OCI-M1 (cell line): ENCODE measurements at regions not wholly inside any gene's neighbourhood (a gene's known extent, or its start where the extent isn't known, plus 50 kb on each side); places are given as distances from the start of the nearest gene placed in this dataset.

Experiments used
- DNase-seq: peaks from one replicate; lab custom pipeline; 2025; lab: John Stamatoyannopoulos, UW

GRCh38 chr5:91712718-91713117 lies 329.6 kb upstream of the ARRDC3 start:
- DNase-seq: peak; percentile 32

GRCh38 chr5:91707521-91707841 lies 324.4 kb upstream of the ARRDC3 start:
- DNase-seq: no peak

- no peak for DNase-seq
Measured at GRCh38 chr5:91706785-91707520, 323.8 kb upstream of the ARRDC3 start.

- no peak for DNase-seq
Measured at GRCh38 chr5:91703128-91703527, 320.0 kb upstream of the ARRDC3 start.

- no peak for DNase-seq
Measured at GRCh38 chr5:91699429-91699828, 316.3 kb upstream of the ARRDC3 start.

GRCh38 chr5:91691592-91691991 lies 308.5 kb upstream of the ARRDC3 start:
- no peak for DNase-seq

- no peak for DNase-seq
Measured at GRCh38 chr5:91690921-91691320, 307.8 kb upstream of the ARRDC3 start.

GRCh38 chr5:91687430-91687829 lies 304.3 kb upstream of the ARRDC3 start:
- no peak for DNase-seq

GRCh38 chr5:91684625-91685024 lies 301.5 kb upstream of the ARRDC3 start:
- no peak for DNase-seq

- DNase-seq: peak; percentile 82
Measured at GRCh38 chr5:91670563-91670962, 287.4 kb upstream of the ARRDC3 start.

GRCh38 chr5:91670122-91670521 lies 287.0 kb upstream of the ARRDC3 start:
- DNase-seq: peak; percentile 56

- DNase-seq: no peak
Measured at GRCh38 chr5:91668261-91668660, 285.1 kb upstream of the ARRDC3 start.

GRCh38 chr5:91652678-91653077 lies 269.6 kb upstream of the ARRDC3 start:
- peak; percentile 12 for DNase-seq

GRCh38 chr5:91651704-91652103 lies 268.6 kb upstream of the ARRDC3 start:
- DNase-seq: no peak

- no peak for DNase-seq
Measured at GRCh38 chr5:91645347-91645746, 262.2 kb upstream of the ARRDC3 start.

GRCh38 chr5:91643797-91644196 lies 260.7 kb upstream of the ARRDC3 start:
- no peak for DNase-seq

- no peak for DNase-seq
Measured at GRCh38 chr5:91642581-91642980, 259.5 kb upstream of the ARRDC3 start.

GRCh38 chr5:91641730-91642350 lies 258.7 kb upstream of the ARRDC3 start:
- peak; percentile 81 for DNase-seq

GRCh38 chr5:91639744-91640143 lies 256.6 kb upstream of the ARRDC3 start:
- no peak for DNase-seq

GRCh38 chr5:91638010-91638409 lies 254.9 kb upstream of the ARRDC3 start:
- no peak for DNase-seq

- DNase-seq: no peak
Measured at GRCh38 chr5:91635950-91636734, 253.0 kb upstream of the ARRDC3 start.

GRCh38 chr5:91632871-91633270 lies 249.8 kb upstream of the ARRDC3 start:
- no peak for DNase-seq

GRCh38 chr5:91611746-91612145 lies 228.6 kb upstream of the ARRDC3 start:
- no peak for DNase-seq
